ENCODE measurements at regions not wholly inside any gene's neighbourhood (a gene's known extent, or its start where the extent isn't known, plus 50 kb on each side); places are given as distances from the start of the nearest gene placed in this dataset.

DNA sequence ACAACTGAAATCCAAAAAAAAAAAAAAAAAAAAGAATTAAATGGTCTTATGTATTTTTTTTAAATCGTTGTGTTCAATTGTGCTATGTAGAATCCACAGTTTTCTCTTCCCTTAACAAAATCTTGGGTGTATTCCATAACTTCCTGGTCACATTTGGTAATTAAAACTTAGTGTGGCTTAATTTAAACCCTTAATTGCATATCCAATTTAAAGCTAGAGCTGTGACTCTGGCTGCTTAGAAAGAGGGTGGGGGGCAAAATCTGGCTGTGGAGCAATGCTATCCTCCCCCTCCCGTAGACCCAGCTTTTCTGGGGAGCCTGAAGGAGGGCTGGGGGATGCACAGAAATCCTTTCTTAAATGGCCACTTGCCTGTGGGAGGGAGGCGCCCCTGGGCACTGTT, 695.1 kb downstream of the INHBA start:
- Histone ChIP-seq H3K4me3 (no peak overlapping the region), H3K4me1 (ENCODE audit: control insufficient read depth, insufficient read depth, low read length) (no peaks in the 10 kb centered on the region), H3K36me3 (ENCODE audit: control insufficient read depth in 2 of 2, insufficient read depth in 2 of 2, low read length in 1 of 2) (no peaks in the 10 kb centered on the region), H3K4me2 (ENCODE audit: control insufficient read depth, insufficient read depth) (no peak overlapping the region), H3K9ac (ENCODE audit: control insufficient read depth, insufficient read depth, low read length) (no peak overlapping the region), H3K27me3 (replicated peaks in 1 of 2; ENCODE audit: control insufficient read depth in 2 of 2, insufficient read depth in 2 of 2, low read length in 1 of 2) (no peaks in the 10 kb centered on the region; a peak in 1 of 4 replicates), H3K27ac (ENCODE audit: control insufficient read depth, insufficient read depth) (no peak overlapping the region), H4K20me1 (ENCODE audit: control insufficient read depth, insufficient read depth) (no peaks in the 10 kb centered on the region), H3K79me2 (ENCODE audit: control insufficient read depth, insufficient read depth, low read length) (no peaks in the 10 kb centered on the region), H3K9me3 (replicated peaks; ENCODE audit: control insufficient read depth, insufficient read depth, low read length) (no peaks in the 10 kb centered on the region), H2AFZ (ENCODE audit: control insufficient read depth, low read depth, low read length) (no peak overlapping the region)
- no peak for FAIRE-seq
- ChIA-PET RAD21 (ENCODE audit: unreplicated experiment) (interaction anchor here (0.6 to 2.6 kb wide), 2 partner anchors 255 to 697 kb away, joined by 3 to 7 read pairs; no protein-coding TSS in a partner anchor), SMC1A (ENCODE audit: uncharacterized antibody, unreplicated experiment) (interaction anchor here (0.6 to 1.5 kb wide), 4 partner anchors 12 to 703 kb away, joined by 3 read pairs; no protein-coding TSS in a partner anchor), CTCF (interaction anchor here (1.7 kb wide), 1 partner anchor 697 kb away, joined by 7 read pairs; no protein-coding TSS in a partner anchor), POLR2A (no interaction called here)
- 3% methylated on average over 3 of the region's 3 CpGs for WGBS (ENCODE audit: insufficient coverage, insufficient replicate concordance, low lambda C conversion rate, missing lambda C conversion rate)
- no peak for DNase-seq (ENCODE audit: low read depth, low spot score)
- TF ChIP-seq, protein P1, sequence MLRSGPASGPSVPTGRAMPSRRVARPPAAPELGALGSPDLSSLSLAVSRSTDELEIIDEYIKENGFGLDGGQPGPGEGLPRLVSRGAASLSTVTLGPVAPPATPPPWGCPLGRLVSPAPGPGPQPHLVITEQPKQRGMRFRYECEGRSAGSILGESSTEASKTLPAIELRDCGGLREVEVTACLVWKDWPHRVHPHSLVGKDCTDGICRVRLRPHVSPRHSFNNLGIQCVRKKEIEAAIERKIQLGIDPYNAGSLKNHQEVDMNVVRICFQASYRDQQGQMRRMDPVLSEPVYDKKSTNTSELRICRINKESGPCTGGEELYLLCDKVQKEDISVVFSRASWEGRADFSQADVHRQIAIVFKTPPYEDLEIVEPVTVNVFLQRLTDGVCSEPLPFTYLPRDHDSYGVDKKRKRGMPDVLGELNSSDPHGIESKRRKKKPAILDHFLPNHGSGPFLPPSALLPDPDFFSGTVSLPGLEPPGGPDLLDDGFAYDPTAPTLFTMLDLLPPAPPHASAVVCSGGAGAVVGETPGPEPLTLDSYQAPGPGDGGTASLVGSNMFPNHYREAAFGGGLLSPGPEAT (IDR thresholded peaks at IDR 0.05; ENCODE audit: low read depth) = no peak
- TF ChIP-seq, protein P2, sequence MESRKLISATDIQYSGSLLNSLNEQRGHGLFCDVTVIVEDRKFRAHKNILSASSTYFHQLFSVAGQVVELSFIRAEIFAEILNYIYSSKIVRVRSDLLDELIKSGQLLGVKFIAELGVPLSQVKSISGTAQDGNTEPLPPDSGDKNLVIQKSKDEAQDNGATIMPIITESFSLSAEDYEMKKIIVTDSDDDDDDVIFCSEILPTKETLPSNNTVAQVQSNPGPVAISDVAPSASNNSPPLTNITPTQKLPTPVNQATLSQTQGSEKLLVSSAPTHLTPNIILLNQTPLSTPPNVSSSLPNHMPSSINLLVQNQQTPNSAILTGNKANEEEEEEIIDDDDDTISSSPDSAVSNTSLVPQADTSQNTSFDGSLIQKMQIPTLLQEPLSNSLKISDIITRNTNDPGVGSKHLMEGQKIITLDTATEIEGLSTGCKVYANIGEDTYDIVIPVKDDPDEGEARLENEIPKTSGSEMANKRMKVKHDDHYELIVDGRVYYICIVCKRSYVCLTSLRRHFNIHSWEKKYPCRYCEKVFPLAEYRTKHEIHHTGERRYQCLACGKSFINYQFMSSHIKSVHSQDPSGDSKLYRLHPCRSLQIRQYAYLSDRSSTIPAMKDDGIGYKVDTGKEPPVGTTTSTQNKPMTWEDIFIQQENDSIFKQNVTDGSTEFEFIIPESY (IDR thresholded peaks at IDR 0.05) = no peak
- TF ChIP-seq HDAC2 (IDR thresholded peaks at IDR 0.05) (no peak), PAX5 (IDR thresholded peaks at IDR 0.05; ENCODE audit: borderline replicate concordance, low read depth, low read length) (no peak)
- TF ChIP-seq, protein P3, sequence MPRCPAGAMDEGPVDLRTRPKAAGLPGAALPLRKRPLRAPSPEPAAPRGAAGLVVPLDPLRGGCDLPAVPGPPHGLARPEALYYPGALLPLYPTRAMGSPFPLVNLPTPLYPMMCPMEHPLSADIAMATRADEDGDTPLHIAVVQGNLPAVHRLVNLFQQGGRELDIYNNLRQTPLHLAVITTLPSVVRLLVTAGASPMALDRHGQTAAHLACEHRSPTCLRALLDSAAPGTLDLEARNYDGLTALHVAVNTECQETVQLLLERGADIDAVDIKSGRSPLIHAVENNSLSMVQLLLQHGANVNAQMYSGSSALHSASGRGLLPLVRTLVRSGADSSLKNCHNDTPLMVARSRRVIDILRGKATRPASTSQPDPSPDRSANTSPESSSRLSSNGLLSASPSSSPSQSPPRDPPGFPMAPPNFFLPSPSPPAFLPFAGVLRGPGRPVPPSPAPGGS (IDR thresholded peaks at IDR 0.05; ENCODE audit: borderline replicate concordance, insufficient read depth, low read depth, low read length, poor library complexity, severe bottlenecking) = no peak
- intact Hi-C loops (cut with micrococcal nuclease; ENCODE audit: unreplicated experiment) (no loop called here), in situ Hi-C loops (cut with MboI) (loop anchor here (10.0 kb wide), 1 partner anchor 687 kb away; no protein-coding TSS in a partner anchor)
- BruUV-seq (replicated peaks) = no TSS peak
- ATAC-seq = no peak

All from GM12878 (cell line).